Astrocyte of the spinal cord (primary cell): ENCODE measurements at regions not wholly inside any gene's neighbourhood (a gene's known extent, or its start where the extent isn't known, plus 50 kb on each side); places are given as distances from the start of the nearest gene placed in this dataset.

Experiments used
- DNase-seq: peaks from one replicate; pipeline ENCODE4 v3.0.0; 2011; ENCODE audit warnings: low read depth, low spot score
- H3K4me3 ChIP-seq: 2 replicates; pipeline ENCODE4 v1.5.1; 2011; ENCODE audit warnings: low read depth, mild to moderate bottlenecking, low read length, moderate library complexity
- CTCF ChIP-seq: IDR thresholded peaks from 2 replicates; pipeline ENCODE4 v1.5.1; 2012; ENCODE audit warnings: low read depth, mild to moderate bottlenecking, low read length, inconsistent platforms
- in situ Hi-C: cut with HindIII; loops from 2 replicates; pipeline ENCODE4 v1.10.0; 2017; ENCODE audit warnings: low sequenced_read_pairs

- no peak overlapping the region for H3K4me3 ChIP-seq
- in situ Hi-C loops: no loop called here
- no peak for TF ChIP-seq CTCF
- no peak for DNase-seq
Measured at GRCh38 chr21:38955495-38955894, 149.8 kb downstream of the ETS2 start.

- in situ Hi-C loops: no loop called here
- DNase-seq: no peak
- H3K4me3 ChIP-seq: no peak overlapping the region
- TF ChIP-seq CTCF: no peak
Measured at GRCh38 chr21:38954588-38955004, 148.9 kb downstream of the ETS2 start.

GRCh38 chr21:38953516-38953915 is 147.8 kb downstream of the ETS2 start:
- H3K4me3 ChIP-seq: no peak overlapping the region
- DNase-seq: no peak
- in situ Hi-C loops: no loop called here
- TF ChIP-seq CTCF: no peak

- in situ Hi-C loops: no loop called here
- H3K4me3 ChIP-seq: no peak overlapping the region
- DNase-seq: no peak
- no peak for TF ChIP-seq CTCF
Measured at GRCh38 chr21:38952890-38953289, 147.2 kb downstream of the ETS2 start.

- DNase-seq: no peak
- TF ChIP-seq CTCF: no peak
- in situ Hi-C loops: no loop called here
- no peak overlapping the region for H3K4me3 ChIP-seq
Measured at GRCh38 chr21:38951095-38951730, 145.5 kb downstream of the ETS2 start.

GRCh38 chr21:38950435-38951094 is 144.8 kb downstream of the ETS2 start:
- in situ Hi-C loops: no loop called here
- no peak for DNase-seq
- no peak overlapping the region for H3K4me3 ChIP-seq
- TF ChIP-seq CTCF: no peak

GRCh38 chr21:38949070-38949380 is 143.3 kb downstream of the ETS2 start:
- no peak for TF ChIP-seq CTCF
- DNase-seq: no peak
- in situ Hi-C loops: loop anchor here (25.0 kb wide), 1 partner anchor 137 kb away; the partner anchor contains the start of gene ETS2

More at GRCh38 chr21:38949070-38949380, 143.3 kb downstream of the ETS2 start:
- no peak overlapping the region for H3K4me3 ChIP-seq
